Mesothelial cell of epicardium (in vitro differentiated cells): ENCODE measurements at regions not wholly inside any gene's neighbourhood (a gene's known extent, or its start where the extent isn't known, plus 50 kb on each side); places are given as distances from the start of the nearest gene placed in this dataset.

ENCODE experiments used
- DNase-seq, 2 experiments: peaks; one replicate each; pipeline ENCODE4 v3.0.0; 2021; ENCODE audit warnings: low spot score in 2 of 2; ENCODE audit not compliant: unreplicated experiment in 2 of 2
- H3K27ac Mint-ChIP-seq: 2 replicates; pipeline ENCODE4 v1.8.0; 2021; ENCODE audit warnings: mixed read lengths
- H3K27me3 Mint-ChIP-seq: 2 replicates; pipeline ENCODE4 v1.8.0; 2021; ENCODE audit warnings: low read depth, mixed read lengths
- H3K36me3 Mint-ChIP-seq: 2 replicates; pipeline ENCODE4 v1.8.0; 2021; ENCODE audit warnings: mixed read lengths
- H3K4me1 Mint-ChIP-seq: 2 replicates; pipeline ENCODE4 v1.8.0; 2021; ENCODE audit warnings: mixed read lengths
- H3K4me3 Mint-ChIP-seq: 2 replicates; pipeline ENCODE4 v1.8.0; 2021; ENCODE audit warnings: mild to moderate bottlenecking, moderate library complexity, mixed read lengths
- H3K9me3 Mint-ChIP-seq: 2 replicates; pipeline ENCODE4 v1.8.0; 2021; ENCODE audit warnings: mixed read lengths
- TF ChIP-seq, protein P1 (sequence below): fragments of 200-600 bp; sonication (generic); IDR thresholded peaks from one replicate; pipeline ENCODE4 v1.5.0; 2021; ENCODE audit warnings: antibody characterized with exemption; ENCODE audit not compliant: unreplicated experiment

DNA sequence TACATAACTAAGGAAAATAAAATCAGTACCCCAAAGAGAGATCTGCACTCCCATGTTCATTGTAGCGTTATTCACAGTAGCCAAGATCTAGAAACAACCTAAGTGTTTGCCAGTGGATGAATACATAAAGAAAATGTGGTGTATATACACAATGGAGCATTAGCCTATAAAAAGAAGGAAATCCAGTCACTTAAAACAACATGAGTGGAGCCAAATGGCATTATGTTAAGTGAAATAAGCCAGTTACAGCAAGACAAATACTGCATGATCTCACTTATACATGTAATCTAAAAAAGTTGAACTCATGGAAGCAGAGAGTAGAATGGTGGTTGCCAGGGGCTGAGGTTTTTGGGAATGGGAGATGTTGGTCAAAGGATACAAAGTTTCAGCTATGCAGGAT lies 508.3 kb upstream of the B3GALT2 start:
- Mint-ChIP-seq H3K27me3 (no peaks in the 10 kb centered on the region), H3K4me1 (peaks cover 7% of the 10 kb centered on the region), H3K27ac (no peak overlapping the region), H3K4me3 (no peak overlapping the region), H3K9me3 (peaks cover under 1% of the 10 kb centered on the region), H3K36me3 (no peaks in the 10 kb centered on the region)
- DNase-seq, result no peak
- TF ChIP-seq, protein P1, sequence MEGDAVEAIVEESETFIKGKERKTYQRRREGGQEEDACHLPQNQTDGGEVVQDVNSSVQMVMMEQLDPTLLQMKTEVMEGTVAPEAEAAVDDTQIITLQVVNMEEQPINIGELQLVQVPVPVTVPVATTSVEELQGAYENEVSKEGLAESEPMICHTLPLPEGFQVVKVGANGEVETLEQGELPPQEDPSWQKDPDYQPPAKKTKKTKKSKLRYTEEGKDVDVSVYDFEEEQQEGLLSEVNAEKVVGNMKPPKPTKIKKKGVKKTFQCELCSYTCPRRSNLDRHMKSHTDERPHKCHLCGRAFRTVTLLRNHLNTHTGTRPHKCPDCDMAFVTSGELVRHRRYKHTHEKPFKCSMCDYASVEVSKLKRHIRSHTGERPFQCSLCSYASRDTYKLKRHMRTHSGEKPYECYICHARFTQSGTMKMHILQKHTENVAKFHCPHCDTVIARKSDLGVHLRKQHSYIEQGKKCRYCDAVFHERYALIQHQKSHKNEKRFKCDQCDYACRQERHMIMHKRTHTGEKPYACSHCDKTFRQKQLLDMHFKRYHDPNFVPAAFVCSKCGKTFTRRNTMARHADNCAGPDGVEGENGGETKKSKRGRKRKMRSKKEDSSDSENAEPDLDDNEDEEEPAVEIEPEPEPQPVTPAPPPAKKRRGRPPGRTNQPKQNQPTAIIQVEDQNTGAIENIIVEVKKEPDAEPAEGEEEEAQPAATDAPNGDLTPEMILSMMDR, result no peak

DNA sequence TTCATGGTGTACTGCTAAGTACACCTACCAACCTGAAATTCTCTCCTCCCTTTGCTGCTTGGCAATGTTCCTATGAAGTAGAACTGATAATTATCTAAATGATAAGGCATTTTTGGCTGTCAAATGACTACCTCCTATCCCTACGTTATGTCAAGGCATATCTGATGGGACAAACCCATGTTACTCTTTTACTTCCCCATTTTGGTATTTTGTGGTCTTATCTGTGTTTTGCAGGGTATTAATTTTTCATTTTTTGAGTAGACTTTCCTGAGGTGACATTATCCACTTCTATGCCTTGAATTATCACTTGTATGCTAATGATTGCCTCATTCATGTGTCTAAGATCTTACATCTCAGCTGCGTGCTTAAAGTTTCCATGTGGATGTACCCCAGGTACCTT lies 499.6 kb upstream of the B3GALT2 start:
- Mint-ChIP-seq H3K27me3 (no peaks in the 10 kb centered on the region), H3K4me1 (peaks cover 14% of the 10 kb centered on the region), H3K4me3 (no peak overlapping the region), H3K9me3 (peaks cover 8% of the 10 kb centered on the region), H3K36me3 (no peaks in the 10 kb centered on the region), H3K27ac (no peak overlapping the region)
- TF ChIP-seq, protein P1, result no peak
- DNase-seq, result no peak

DNA sequence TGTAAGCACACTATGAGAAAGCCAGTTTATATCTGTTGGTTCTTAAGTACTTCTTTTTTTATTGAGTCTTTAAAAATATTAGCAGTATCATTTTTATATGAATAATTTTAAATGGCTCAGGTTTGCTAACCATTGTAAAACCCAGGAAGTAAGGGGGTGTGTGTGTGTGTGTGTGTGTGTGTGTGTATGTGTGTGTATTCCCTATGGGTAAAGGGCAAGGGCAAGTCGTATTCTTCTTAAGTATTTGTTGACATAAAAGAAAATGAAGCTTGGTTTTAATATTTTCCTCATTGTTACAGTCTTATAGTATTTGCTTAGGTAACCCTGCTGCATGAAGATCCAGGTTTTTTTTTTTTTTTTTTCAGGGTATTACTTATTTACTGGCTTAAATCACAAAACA lies 495.0 kb upstream of the B3GALT2 start:
- no peak for DNase-seq
- Mint-ChIP-seq H3K4me3 (no peak overlapping the region), H3K27me3 (no peaks in the 10 kb centered on the region), H3K36me3 (no peaks in the 10 kb centered on the region), H3K27ac (no peak overlapping the region), H3K4me1 (peaks cover 23% of the 10 kb centered on the region), H3K9me3 (no peaks in the 10 kb centered on the region)
- TF ChIP-seq, protein P1, result no peak

DNA sequence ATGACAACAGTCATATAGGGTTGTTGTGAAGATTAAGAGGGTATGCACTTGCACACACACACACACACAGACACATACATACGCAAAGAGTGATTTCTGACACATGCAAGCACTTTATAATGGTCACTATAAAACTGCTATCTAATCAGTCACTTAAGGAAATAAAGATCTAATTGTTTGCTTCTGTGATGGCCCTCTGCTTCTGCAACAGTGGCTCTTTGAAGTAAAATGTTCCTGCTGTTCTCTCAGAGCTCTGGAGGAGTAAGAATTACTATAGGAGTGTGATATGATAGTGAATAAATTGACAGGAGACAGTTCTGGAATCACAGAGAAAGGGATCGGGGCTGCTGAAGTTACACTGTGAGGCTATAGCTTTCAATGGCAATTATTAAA lies 494.5 kb upstream of the B3GALT2 start:
- peaks cover 21% of the 10 kb centered on the region for H3K4me1 Mint-ChIP-seq
- no peaks in the 10 kb centered on the region for H3K27me3 Mint-ChIP-seq
- DNase-seq, result no peak
- H3K9me3 Mint-ChIP-seq, result no peaks in the 10 kb centered on the region
- no peak overlapping the region for H3K4me3 Mint-ChIP-seq
- TF ChIP-seq, protein P1, result no peak
- peak overlapping the region; percentile 67 for H3K27ac Mint-ChIP-seq
- H3K36me3 Mint-ChIP-seq, result no peaks in the 10 kb centered on the region

DNA sequence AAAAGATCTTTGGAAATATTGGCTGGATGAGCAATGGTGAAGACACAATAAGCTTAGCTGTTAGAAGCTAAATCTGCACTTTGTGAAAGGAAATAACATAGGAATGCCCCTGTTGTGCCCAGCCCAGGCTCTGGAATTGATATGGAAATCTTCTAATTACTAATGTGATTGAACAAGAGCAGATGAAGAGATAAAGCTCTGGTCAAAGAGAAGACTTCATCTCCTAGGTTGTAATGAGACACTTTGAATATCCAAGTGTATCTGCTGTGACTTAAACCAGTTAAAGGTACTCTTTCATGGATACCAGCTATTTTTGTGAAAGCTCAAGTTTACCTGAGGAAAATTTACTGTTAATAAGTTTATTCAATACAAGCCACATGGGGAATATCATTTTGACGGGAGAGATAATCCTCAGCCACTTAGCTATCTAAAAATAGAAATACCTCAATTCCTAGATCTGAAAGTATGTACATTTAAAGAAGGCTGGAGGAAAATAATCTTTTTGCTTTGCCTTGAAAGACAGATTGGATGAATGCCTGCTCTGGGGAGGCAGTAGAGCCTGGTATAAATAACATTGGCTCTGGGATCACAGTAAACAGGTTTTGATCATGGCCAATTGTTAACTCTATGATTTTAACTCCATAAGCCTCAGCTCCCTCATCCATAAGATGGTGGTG lies 494.0 kb upstream of the B3GALT2 start:
- TF ChIP-seq, protein P1, result no peak
- Mint-ChIP-seq H3K9me3 (no peaks in the 10 kb centered on the region), H3K4me1 (peaks cover 19% of the 10 kb centered on the region), H3K27ac (peak overlapping the region; percentile 67), H3K27me3 (no peaks in the 10 kb centered on the region), H3K4me3 (no peak overlapping the region), H3K36me3 (no peaks in the 10 kb centered on the region)
- no peak for DNase-seq

DNA sequence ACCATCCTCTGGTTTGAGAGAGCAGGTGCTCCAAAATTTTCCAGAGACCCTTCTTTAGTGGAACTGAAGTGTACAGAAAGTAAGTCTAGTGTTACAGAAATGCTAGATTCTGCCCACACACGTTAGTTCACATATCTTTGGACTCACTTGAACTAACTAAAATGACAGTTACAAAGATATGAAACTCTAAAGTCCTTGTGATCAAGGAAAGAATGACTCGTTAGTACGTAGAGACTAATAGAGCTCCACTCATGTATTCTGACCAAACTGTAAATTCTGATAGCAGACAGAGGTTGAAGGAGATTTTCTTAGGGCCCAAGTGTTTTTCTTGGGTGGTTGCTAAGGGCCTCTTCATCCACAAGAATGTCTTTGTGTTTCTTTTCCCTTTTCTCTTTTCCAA lies 491.5 kb upstream of the B3GALT2 start:
- Mint-ChIP-seq H3K4me3 (no peak overlapping the region), H3K36me3 (no peaks in the 10 kb centered on the region), H3K27me3 (no peaks in the 10 kb centered on the region), H3K27ac (no peak overlapping the region), H3K9me3 (peaks cover 4% of the 10 kb centered on the region), H3K4me1 (peaks cover 12% of the 10 kb centered on the region)
- TF ChIP-seq, protein P1, result no peak
- no peak for DNase-seq
